ENCODE measurements at regions not wholly inside any gene's neighbourhood (a gene's known extent, or its start where the extent isn't known, plus 50 kb on each side); places are given as distances from the start of the nearest gene placed in this dataset.
"Not testable (repeated sequence)": the region's sequence is repeated elsewhere in the genome, so short reads cannot be mapped to it uniquely, and the experiment has no call there.

GRCh38 chr14:25833341-25834126, 764.3 kb downstream of the NOVA1 start:
- Mint-ChIP-seq H3K27me3 (peaks cover 13% of the 10 kb centered on the region), H3K9me3 (no peaks in the 10 kb centered on the region), H3K4me3 (no peak overlapping the region), H3K36me3 (no peaks in the 10 kb centered on the region), H3K27ac (no peak overlapping the region), H3K4me1 (ENCODE audit: unreplicated experiment) (peaks cover 33% of the 10 kb centered on the region)
- no peak for DNase-seq (ENCODE audit: extremely low spot score, unreplicated experiment)
- TF ChIP-seq CTCF (conservative IDR thresholded peaks at IDR 0.05) = peak; percentile 84

GRCh38 chr14:25832585-25832984, 765.2 kb downstream of the NOVA1 start:
- no peaks in the 10 kb centered on the region for H3K36me3 Mint-ChIP-seq
- no peaks in the 10 kb centered on the region for H3K9me3 Mint-ChIP-seq
- TF ChIP-seq CTCF (conservative IDR thresholded peaks at IDR 0.05) = no peak
- no peak overlapping the region for H3K27ac Mint-ChIP-seq
- H3K4me1 Mint-ChIP-seq (ENCODE audit: unreplicated experiment) = peaks cover 27% of the 10 kb centered on the region
- H3K4me3 Mint-ChIP-seq = no peak overlapping the region
- H3K27me3 Mint-ChIP-seq = peaks cover 13% of the 10 kb centered on the region
- DNase-seq (ENCODE audit: extremely low spot score, unreplicated experiment) = no peak

GRCh38 chr14:25828562-25828961, 769.3 kb downstream of the NOVA1 start:
- Mint-ChIP-seq H3K4me1 (ENCODE audit: unreplicated experiment) (no peaks in the 10 kb centered on the region), H3K36me3 (no peaks in the 10 kb centered on the region), H3K27me3 (peaks cover 4% of the 10 kb centered on the region), H3K4me3 (no peak overlapping the region), H3K27ac (no peak overlapping the region), H3K9me3 (no peaks in the 10 kb centered on the region)
- TF ChIP-seq CTCF (conservative IDR thresholded peaks at IDR 0.05) = no peak
- no peak for DNase-seq (ENCODE audit: extremely low spot score, unreplicated experiment)

GRCh38 chr14:25826105-25826504, 771.7 kb downstream of the NOVA1 start:
- TF ChIP-seq CTCF (conservative IDR thresholded peaks at IDR 0.05) = no peak
- Mint-ChIP-seq H3K4me3 (no peak overlapping the region), H3K27me3 (no peaks in the 10 kb centered on the region), H3K4me1 (ENCODE audit: unreplicated experiment) (no peaks in the 10 kb centered on the region), H3K9me3 (no peaks in the 10 kb centered on the region), H3K27ac (no peak overlapping the region), H3K36me3 (no peaks in the 10 kb centered on the region)
- DNase-seq (ENCODE audit: extremely low spot score, unreplicated experiment) = no peak

GRCh38 chr14:25820368-25820767, 770.4 kb upstream of the STXBP6 start:
- no peaks in the 10 kb centered on the region for H3K9me3 Mint-ChIP-seq
- H3K4me3 Mint-ChIP-seq = no peak overlapping the region
- DNase-seq (ENCODE audit: extremely low spot score, unreplicated experiment) = no peak
- H3K27me3 Mint-ChIP-seq = no peaks in the 10 kb centered on the region
- H3K4me1 Mint-ChIP-seq (ENCODE audit: unreplicated experiment) = no peaks in the 10 kb centered on the region
- no peak for TF ChIP-seq CTCF (conservative IDR thresholded peaks at IDR 0.05)
- no peak overlapping the region for H3K27ac Mint-ChIP-seq
- H3K36me3 Mint-ChIP-seq = no peaks in the 10 kb centered on the region

GRCh38 chr14:25814622-25815021, 764.7 kb upstream of the STXBP6 start:
- not testable (repeated sequence) for DNase-seq (ENCODE audit: extremely low spot score, unreplicated experiment); H3K36me3 Mint-ChIP-seq; H3K27ac Mint-ChIP-seq; H3K4me3 Mint-ChIP-seq; H3K4me1 Mint-ChIP-seq (ENCODE audit: unreplicated experiment); H3K27me3 Mint-ChIP-seq; H3K9me3 Mint-ChIP-seq

Data from type B pancreatic cell (in vitro differentiated cells).